SK-N-SH (cell line): ENCODE measurements at regions not wholly inside any gene's neighbourhood (a gene's known extent, or its start where the extent isn't known, plus 50 kb on each side); places are given as distances from the start of the nearest gene placed in this dataset.
A peak's percentile ranks its signal among the peaks of the same experiment; 100 is the strongest.

Experiments used
- CTCF ChIA-PET: fragments of 300-600, 350-600 bp; formaldehyde crosslinking; extraction: SDS; loops from one replicate; lab custom pipeline; 2021; lab: Yijun Ruan, JAX
- POLR2A ChIA-PET: fragments of 350-600 bp; sonication (Branson Sonifier 250); formaldehyde crosslinking; extraction: SDS; loops from one replicate; lab custom pipeline; 2020; ENCODE audit warnings: antibody characterized with exemption, inconsistent platforms; lab: Yijun Ruan, JAX
- DNase-seq: peaks from one replicate; pipeline ENCODE4 v3.0.0; 2012
- H2AFZ ChIP-seq: fragments of 200-600 bp; sonication (generic); 2 replicates; pipeline ENCODE4 v1.8.1; 2016; ENCODE audit warnings: antibody characterized with exemption, mild to moderate bottlenecking, low read depth
- H3F3A ChIP-seq: fragments of 200-600 bp; sonication (generic); replicated peaks from 2 replicates; pipeline ENCODE3; 2016; ENCODE audit warnings: antibody characterized with exemption, mild to moderate bottlenecking; ENCODE audit not compliant: insufficient read depth
- H3K27ac ChIP-seq, 2 experiments: fragments of 200-500 bp in 1 of 2; fragments of 200-600 bp in 1 of 2; sonication (Bioruptor generic) in 1 of 2; sonication (generic), shearing (Covaris generic) in 1 of 2; 2 replicates each; pipeline versions ENCODE4 v1.5.1 to v1.6.1; 2014 to 2016; ENCODE audit warnings: low read depth in 2 of 2, inconsistent platforms in 1 of 2, low read length in 1 of 2, mild to moderate bottlenecking in 1 of 2, mixed read lengths in 1 of 2
- H3K27me3 ChIP-seq: fragments of 200-600 bp; sonication (generic), shearing (Covaris generic); 2 replicates; pipeline ENCODE4 v1.6.1; 2016; ENCODE audit warnings: mixed run types; ENCODE audit not compliant: insufficient read depth
- H3K36me3 ChIP-seq, 2 experiments: fragments of 200-500 bp in 1 of 2; fragments of 200-600 bp in 1 of 2; sonication (Bioruptor generic) in 1 of 2; sonication (generic) in 1 of 2; replicated peaks in 1 of 2; 2 replicates each; pipeline versions ENCODE3 to v1.5.1; 2014 to 2016; ENCODE audit warnings: low read length in 1 of 2, mild to moderate bottlenecking in 1 of 2; ENCODE audit not compliant: insufficient read depth in 2 of 2, control insufficient read depth in 1 of 2
- H3K4me1 ChIP-seq, 2 experiments: fragments of 200-500 bp in 1 of 2; fragments of 200-600 bp in 1 of 2; sonication (Bioruptor generic) in 1 of 2; sonication (generic), shearing (Covaris generic) in 1 of 2; 2 replicates each; pipeline versions ENCODE4 v1.5.1 to v1.6.1; 2014 to 2016; ENCODE audit warnings: low read depth in 1 of 2, low read length in 1 of 2, mixed run types in 1 of 2; ENCODE audit not compliant: insufficient read depth in 2 of 2, control insufficient read depth in 1 of 2
- H3K4me2 ChIP-seq: fragments of 200-600 bp; sonication (generic), shearing (Covaris generic); 2 replicates; pipeline ENCODE4 v1.6.1; 2017; ENCODE audit warnings: mixed run types
- H3K4me3 ChIP-seq, 2 experiments: fragments of 200-500 bp in 1 of 2; fragments of 200-600 bp in 1 of 2; sonication (Bioruptor generic) in 1 of 2; sonication (generic), shearing (Covaris generic) in 1 of 2; 2 replicates each; pipeline versions ENCODE4 v1.5.1 to v1.8.1; 2014 to 2016; ENCODE audit warnings: low read depth in 2 of 2, inconsistent platforms in 1 of 2, low read length in 1 of 2, mild to moderate bottlenecking in 1 of 2, mixed read lengths in 1 of 2, moderate library complexity in 1 of 2
- H3K79me2 ChIP-seq: fragments of 200-600 bp; sonication (generic); 2 replicates; pipeline ENCODE4 v1.8.1; 2017; ENCODE audit warnings: mild to moderate bottlenecking; ENCODE audit not compliant: insufficient read depth
- H3K9ac ChIP-seq: fragments of 200-600 bp; sonication (generic); 2 replicates; pipeline ENCODE4 v1.6.1; 2017; ENCODE audit warnings: mixed run types
- H3K9me2 ChIP-seq: fragments of 200-600 bp; sonication (generic); 2 replicates; pipeline ENCODE4 v1.6.1; 2017; ENCODE audit warnings: mixed run types
- H3K9me3 ChIP-seq: fragments of 200-600 bp; sonication (generic); 2 replicates; pipeline ENCODE4 v1.6.1; 2017; ENCODE audit warnings: mixed run types, mild to moderate bottlenecking, moderate library complexity
- H4K20me1 ChIP-seq: fragments of 200-600 bp; sonication (generic); 2 replicates; pipeline ENCODE4 v1.6.1; 2017; ENCODE audit warnings: mild to moderate bottlenecking, mixed run types; ENCODE audit not compliant: insufficient read depth
- CHD2 ChIP-seq: fragments of 150-350 bp; IDR thresholded peaks from 2 replicates; pipeline ENCODE4 v1.6.1; 2018; ENCODE audit warnings: low read length; ENCODE audit not compliant: partially characterized antibody
- ELF1 ChIP-seq: IDR thresholded peaks from 2 replicates; pipeline ENCODE4 v1.4.0; 2012
- EZH2phosphoT487 ChIP-seq: fragments of 200-600 bp; sonication (generic); IDR thresholded peaks from 2 replicates; pipeline ENCODE4 v1.6.1; 2017; ENCODE audit warnings: low read depth, mixed run types, mild to moderate bottlenecking, antibody characterized with exemption, moderate library complexity, borderline replicate concordance
- FOXM1 ChIP-seq: IDR thresholded peaks from 2 replicates; pipeline ENCODE4 v1.4.0; 2012; ENCODE audit warnings: low read depth, mild to moderate bottlenecking
- GABPA ChIP-seq: IDR thresholded peaks from 2 replicates; pipeline ENCODE4 v1.4.0; 2012; ENCODE audit warnings: low read depth, mild to moderate bottlenecking
- GATA2 ChIP-seq: sonication (generic); formaldehyde crosslinking; IDR thresholded peaks from 2 replicates; pipeline ENCODE4 v1.5.0; 2020; ENCODE audit warnings: mild to moderate bottlenecking, missing genetic modification reagents
- MEF2A ChIP-seq: IDR thresholded peaks from 2 replicates; pipeline ENCODE4 v1.4.0; 2012; ENCODE audit warnings: low read depth, borderline replicate concordance
- MXI1 ChIP-seq: IDR thresholded peaks from 2 replicates; pipeline ENCODE4 v1.6.1; 2012; ENCODE audit warnings: mild to moderate bottlenecking, low read depth, low read length, improper control_type of control experiment
- NFIC ChIP-seq: IDR thresholded peaks from 2 replicates; pipeline ENCODE4 v1.4.0; 2012; ENCODE audit warnings: borderline replicate concordance
- NRF1 ChIP-seq: IDR thresholded peaks from 2 replicates; pipeline ENCODE4 v1.6.1; 2012; ENCODE audit warnings: low read depth, mild to moderate bottlenecking, low read length
- POLR2AphosphoS5 ChIP-seq: IDR thresholded peaks from 2 replicates; pipeline ENCODE4 v1.6.1; 2012; ENCODE audit warnings: low read depth, low read length
- RAD21 ChIP-seq: IDR thresholded peaks from 2 replicates; pipeline ENCODE4 v1.6.1; 2012; ENCODE audit warnings: mild to moderate bottlenecking, low read length
- SMC3 ChIP-seq: IDR thresholded peaks from 2 replicates; pipeline ENCODE4 v1.6.1; 2012; ENCODE audit warnings: low read depth, low read length, improper control_type of control experiment
- TAF1 ChIP-seq: IDR thresholded peaks from 2 replicates; pipeline ENCODE4 v1.6.1; 2012; ENCODE audit warnings: low read depth, mild to moderate bottlenecking, low read length, moderate library complexity, borderline replicate concordance
- YY1 ChIP-seq: IDR thresholded peaks from 2 replicates; pipeline ENCODE4 v1.4.0; 2012; ENCODE audit warnings: low read depth, mild to moderate bottlenecking
- WGBS: methylation state at CpG from one replicate; pipeline ENCODE4 v1.1.6; 2017; ENCODE audit warnings: low lambda C conversion rate; 5-methylcytosine and 5-hydroxymethylcytosine counted together
- TF ChIP-seq, protein P1 (sequence below): fragments of 150-350 bp; IDR thresholded peaks from 2 replicates; pipeline ENCODE4 v1.6.1; 2016; ENCODE audit warnings: mild to moderate bottlenecking, low read depth, low read length
- TF ChIP-seq, protein P2 (sequence below): IDR thresholded peaks from 2 replicates; pipeline ENCODE4 v1.6.1; 2012; ENCODE audit warnings: mild to moderate bottlenecking, low read depth, low read length, moderate library complexity
- TF ChIP-seq, protein P3 (sequence below): IDR thresholded peaks from 2 replicates; pipeline ENCODE4; 2012
- TF ChIP-seq, protein P4 (sequence below): IDR thresholded peaks from 2 replicates; pipeline ENCODE4 v1.4.0; 2012; ENCODE audit warnings: low read depth, borderline replicate concordance

DNA sequence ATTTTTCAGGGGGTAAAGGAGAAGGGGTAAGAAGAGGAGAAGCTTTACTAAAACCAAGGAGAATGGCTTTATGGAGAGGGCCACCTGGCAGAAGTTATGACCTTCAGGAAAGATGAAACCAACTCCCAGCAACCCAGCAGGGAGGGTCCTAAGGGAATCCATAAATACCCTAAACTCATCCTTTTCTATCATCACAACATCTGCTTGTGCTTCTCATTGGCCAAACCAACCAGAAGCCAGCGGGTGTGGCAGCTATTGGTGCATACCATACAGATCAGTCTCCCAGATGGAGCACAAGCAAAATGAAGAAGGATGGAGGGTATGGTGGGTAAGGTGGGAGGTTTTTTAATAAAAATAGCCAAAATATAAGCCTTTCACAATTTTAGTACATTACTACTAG lies 58.5 kb upstream of the ARSJ start:
- H3K4me2 ChIP-seq, result no peak overlapping the region
- no peak for DNase-seq
- H3K79me2 ChIP-seq, result no peaks in the 10 kb centered on the region
- ChIA-PET POLR2A (no interaction called here), CTCF (no interaction called here)
- TF ChIP-seq, protein P1, sequence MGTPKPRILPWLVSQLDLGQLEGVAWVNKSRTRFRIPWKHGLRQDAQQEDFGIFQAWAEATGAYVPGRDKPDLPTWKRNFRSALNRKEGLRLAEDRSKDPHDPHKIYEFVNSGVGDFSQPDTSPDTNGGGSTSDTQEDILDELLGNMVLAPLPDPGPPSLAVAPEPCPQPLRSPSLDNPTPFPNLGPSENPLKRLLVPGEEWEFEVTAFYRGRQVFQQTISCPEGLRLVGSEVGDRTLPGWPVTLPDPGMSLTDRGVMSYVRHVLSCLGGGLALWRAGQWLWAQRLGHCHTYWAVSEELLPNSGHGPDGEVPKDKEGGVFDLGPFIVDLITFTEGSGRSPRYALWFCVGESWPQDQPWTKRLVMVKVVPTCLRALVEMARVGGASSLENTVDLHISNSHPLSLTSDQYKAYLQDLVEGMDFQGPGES, result no peak
- TF ChIP-seq NRF1, result no peak
- no peak for TF ChIP-seq MXI1
- TF ChIP-seq, protein P2, sequence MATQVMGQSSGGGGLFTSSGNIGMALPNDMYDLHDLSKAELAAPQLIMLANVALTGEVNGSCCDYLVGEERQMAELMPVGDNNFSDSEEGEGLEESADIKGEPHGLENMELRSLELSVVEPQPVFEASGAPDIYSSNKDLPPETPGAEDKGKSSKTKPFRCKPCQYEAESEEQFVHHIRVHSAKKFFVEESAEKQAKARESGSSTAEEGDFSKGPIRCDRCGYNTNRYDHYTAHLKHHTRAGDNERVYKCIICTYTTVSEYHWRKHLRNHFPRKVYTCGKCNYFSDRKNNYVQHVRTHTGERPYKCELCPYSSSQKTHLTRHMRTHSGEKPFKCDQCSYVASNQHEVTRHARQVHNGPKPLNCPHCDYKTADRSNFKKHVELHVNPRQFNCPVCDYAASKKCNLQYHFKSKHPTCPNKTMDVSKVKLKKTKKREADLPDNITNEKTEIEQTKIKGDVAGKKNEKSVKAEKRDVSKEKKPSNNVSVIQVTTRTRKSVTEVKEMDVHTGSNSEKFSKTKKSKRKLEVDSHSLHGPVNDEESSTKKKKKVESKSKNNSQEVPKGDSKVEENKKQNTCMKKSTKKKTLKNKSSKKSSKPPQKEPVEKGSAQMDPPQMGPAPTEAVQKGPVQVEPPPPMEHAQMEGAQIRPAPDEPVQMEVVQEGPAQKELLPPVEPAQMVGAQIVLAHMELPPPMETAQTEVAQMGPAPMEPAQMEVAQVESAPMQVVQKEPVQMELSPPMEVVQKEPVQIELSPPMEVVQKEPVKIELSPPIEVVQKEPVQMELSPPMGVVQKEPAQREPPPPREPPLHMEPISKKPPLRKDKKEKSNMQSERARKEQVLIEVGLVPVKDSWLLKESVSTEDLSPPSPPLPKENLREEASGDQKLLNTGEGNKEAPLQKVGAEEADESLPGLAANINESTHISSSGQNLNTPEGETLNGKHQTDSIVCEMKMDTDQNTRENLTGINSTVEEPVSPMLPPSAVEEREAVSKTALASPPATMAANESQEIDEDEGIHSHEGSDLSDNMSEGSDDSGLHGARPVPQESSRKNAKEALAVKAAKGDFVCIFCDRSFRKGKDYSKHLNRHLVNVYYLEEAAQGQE, result no peak
- no peak for TF ChIP-seq RAD21
- TF ChIP-seq, protein P3, sequence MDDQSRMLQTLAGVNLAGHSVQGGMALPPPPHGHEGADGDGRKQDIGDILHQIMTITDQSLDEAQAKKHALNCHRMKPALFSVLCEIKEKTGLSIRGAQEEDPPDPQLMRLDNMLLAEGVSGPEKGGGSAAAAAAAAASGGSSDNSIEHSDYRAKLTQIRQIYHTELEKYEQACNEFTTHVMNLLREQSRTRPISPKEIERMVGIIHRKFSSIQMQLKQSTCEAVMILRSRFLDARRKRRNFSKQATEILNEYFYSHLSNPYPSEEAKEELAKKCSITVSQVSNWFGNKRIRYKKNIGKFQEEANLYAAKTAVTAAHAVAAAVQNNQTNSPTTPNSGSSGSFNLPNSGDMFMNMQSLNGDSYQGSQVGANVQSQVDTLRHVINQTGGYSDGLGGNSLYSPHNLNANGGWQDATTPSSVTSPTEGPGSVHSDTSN, result no peak
- TF ChIP-seq CHD2, result no peak
- no peak for TF ChIP-seq GATA2 (CRISPR knock-in tag)
- no peak for TF ChIP-seq POLR2AphosphoS5
- no peaks in the 10 kb centered on the region for H3K36me3 ChIP-seq
- H3F3A ChIP-seq, result peaks cover 19% of the 10 kb centered on the region
- no peaks in the 10 kb centered on the region for H4K20me1 ChIP-seq
- no peak overlapping the region for H2AFZ ChIP-seq
- no peaks in the 10 kb centered on the region for H3K27me3 ChIP-seq
- H3K4me1 ChIP-seq, result peaks cover 5 to 16% of the 10 kb centered on the region in 2 experiments; a peak in 3 of 4 replicates
- no peaks in the 10 kb centered on the region for H3K9me2 ChIP-seq
- H3K9me3 ChIP-seq, result no peaks in the 10 kb centered on the region
- WGBS, result 100% methylated on average over 1 of the region's 1 CpG
- H3K9ac ChIP-seq, result no peak overlapping the region
- H3K27ac ChIP-seq, result no peak overlapping the region
- no peak overlapping the region for H3K4me3 ChIP-seq

DNA sequence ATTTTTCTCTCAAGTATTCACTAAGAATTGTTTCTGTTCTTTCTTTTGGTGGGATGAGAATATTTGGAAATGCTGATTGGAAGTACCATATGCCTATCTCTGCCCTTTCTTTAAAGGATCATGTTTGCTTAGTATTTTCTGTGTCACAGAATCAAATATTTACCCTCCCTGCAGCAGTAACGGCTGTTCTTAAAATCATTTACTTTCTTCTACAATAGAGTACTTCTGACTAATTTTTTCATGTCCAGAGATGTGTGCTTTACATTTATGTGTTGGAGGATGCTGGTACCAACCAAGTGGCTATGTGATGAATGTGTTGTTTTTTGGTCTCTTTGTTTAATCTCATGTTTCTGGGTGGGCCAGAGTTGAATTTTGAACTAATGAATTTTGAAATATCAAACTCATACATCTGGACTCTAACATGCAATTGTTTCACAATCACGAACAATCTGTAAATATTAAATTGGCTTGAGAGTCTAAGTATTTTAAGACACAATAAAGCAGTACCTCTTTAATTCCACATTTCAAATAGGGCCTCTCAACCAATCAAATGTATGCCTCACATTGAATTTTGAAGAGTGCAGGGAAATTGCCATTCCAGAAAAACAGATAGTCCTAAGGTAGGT lies 59.4 kb upstream of the ARSJ start:
- no peaks in the 10 kb centered on the region for H3K9me2 ChIP-seq
- CTCF ChIA-PET, result interaction anchor here (1.0 kb wide), 1 partner anchor 67 kb away, joined by 4 read pairs; no protein-coding TSS in a partner anchor
- POLR2A ChIA-PET, result no interaction called here
- H3K4me2 ChIP-seq, result no peak overlapping the region
- H3K4me3 ChIP-seq, result no peak overlapping the region
- peaks cover 5 to 16% of the 10 kb centered on the region in 2 experiments; a peak in 3 of 4 replicates for H3K4me1 ChIP-seq
- no peak for DNase-seq
- H3K9ac ChIP-seq, result no peak overlapping the region
- H3K27me3 ChIP-seq, result no peaks in the 10 kb centered on the region
- no peaks in the 10 kb centered on the region for H3K9me3 ChIP-seq
- H3K27ac ChIP-seq, result no peak overlapping the region
- H4K20me1 ChIP-seq, result no peaks in the 10 kb centered on the region
- H3F3A ChIP-seq, result peaks cover 20% of the 10 kb centered on the region
- H2AFZ ChIP-seq, result 0 out of 2 replicates have a peak overlapping the region, but pooled peaks have one; percentile 20
- H3K79me2 ChIP-seq, result no peaks in the 10 kb centered on the region
- whole genome bisulfite sequencing, result 79% methylated on average over 2 of the region's 2 CpGs
- no peaks in the 10 kb centered on the region for H3K36me3 ChIP-seq
- TF ChIP-seq EZH2phosphoT487 (no peak), YY1 (no peak), POLR2AphosphoS5 (no peak), ELF1 (no peak), GABPA (no peak), MXI1 (no peak), TAF1 (no peak), NFIC (no peak), RAD21 (no peak), SMC3 (no peak), FOXM1 (no peak), MEF2A (no peak)
- TF ChIP-seq, protein P3, result no peak
- TF ChIP-seq, protein P4, sequence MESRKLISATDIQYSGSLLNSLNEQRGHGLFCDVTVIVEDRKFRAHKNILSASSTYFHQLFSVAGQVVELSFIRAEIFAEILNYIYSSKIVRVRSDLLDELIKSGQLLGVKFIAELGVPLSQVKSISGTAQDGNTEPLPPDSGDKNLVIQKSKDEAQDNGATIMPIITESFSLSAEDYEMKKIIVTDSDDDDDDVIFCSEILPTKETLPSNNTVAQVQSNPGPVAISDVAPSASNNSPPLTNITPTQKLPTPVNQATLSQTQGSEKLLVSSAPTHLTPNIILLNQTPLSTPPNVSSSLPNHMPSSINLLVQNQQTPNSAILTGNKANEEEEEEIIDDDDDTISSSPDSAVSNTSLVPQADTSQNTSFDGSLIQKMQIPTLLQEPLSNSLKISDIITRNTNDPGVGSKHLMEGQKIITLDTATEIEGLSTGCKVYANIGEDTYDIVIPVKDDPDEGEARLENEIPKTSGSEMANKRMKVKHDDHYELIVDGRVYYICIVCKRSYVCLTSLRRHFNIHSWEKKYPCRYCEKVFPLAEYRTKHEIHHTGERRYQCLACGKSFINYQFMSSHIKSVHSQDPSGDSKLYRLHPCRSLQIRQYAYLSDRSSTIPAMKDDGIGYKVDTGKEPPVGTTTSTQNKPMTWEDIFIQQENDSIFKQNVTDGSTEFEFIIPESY, result no peak
